LNCaP clone FGC (cell line): ENCODE measurements at regions not wholly inside any gene's neighbourhood (a gene's known extent, or its start where the extent isn't known, plus 50 kb on each side); places are given as distances from the start of the nearest gene placed in this dataset.

ENCODE experiments used
- DNase-seq: peaks from one replicate; pipeline ENCODE4 v3.0.0-alpha.2; 2011; ENCODE audit warnings: low read depth
- H3K4me3 ChIP-seq: 2 replicates; pipeline ENCODE4 v1.5.1; 2011; ENCODE audit warnings: mild to moderate bottlenecking, low read depth, low read length, control low read depth
- CTCF ChIP-seq: IDR thresholded peaks from 2 replicates; pipeline ENCODE4 v1.5.1; 2012; ENCODE audit warnings: mild to moderate bottlenecking; ENCODE audit not compliant: control insufficient read depth, insufficient read depth; ENCODE audit errors: extremely low read depth

DNA sequence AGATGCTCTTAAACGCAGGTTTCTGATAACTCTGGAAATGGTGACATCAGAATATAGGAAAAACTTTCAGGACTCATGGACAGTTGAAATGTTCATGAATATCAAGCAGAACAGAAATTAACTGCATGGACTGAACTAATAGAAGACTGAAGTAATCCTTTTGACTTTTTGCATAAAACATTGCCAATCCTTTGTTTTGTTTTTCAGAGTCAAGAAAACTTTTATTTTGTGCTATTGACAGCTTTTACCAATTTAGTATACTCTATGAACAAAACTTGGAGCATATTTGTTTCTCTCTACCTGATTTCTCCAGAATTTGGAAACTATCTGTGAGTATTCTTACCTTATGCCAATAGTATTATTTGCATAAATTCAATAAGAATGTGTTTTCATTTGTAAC, 61.2 kb upstream of the HMX1 start:
- TF ChIP-seq CTCF = no peak
- no peak overlapping the region for H3K4me3 ChIP-seq
- DNase-seq = no peak

DNA sequence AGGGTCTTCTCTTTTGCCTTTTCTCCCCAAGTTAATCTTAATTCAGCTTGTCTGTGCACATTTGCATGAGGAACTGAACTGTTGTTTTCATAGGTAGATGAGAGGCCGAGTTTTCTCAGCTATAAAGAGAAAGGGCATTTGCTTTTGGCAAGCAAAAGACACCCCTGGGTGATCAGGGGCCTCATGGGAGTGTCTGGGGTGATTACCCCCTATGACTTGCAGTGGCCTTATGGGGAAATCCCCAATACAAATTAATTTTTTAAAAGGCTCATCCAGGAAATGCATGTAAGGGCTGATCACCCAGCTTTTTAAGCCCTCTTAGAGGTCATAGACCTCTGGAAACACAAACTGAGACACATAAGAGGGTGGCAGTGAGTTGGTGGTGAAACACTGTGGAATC, 56.4 kb upstream of the HMX1 start:
- no peak overlapping the region for H3K4me3 ChIP-seq
- DNase-seq = no peak
- no peak for TF ChIP-seq CTCF

GRCh38 chr4:8922481-8922880, 50.8 kb upstream of the HMX1 start:
- DNase-seq = no peak
- H3K4me3 ChIP-seq = no peak overlapping the region
- no peak for TF ChIP-seq CTCF

DNA sequence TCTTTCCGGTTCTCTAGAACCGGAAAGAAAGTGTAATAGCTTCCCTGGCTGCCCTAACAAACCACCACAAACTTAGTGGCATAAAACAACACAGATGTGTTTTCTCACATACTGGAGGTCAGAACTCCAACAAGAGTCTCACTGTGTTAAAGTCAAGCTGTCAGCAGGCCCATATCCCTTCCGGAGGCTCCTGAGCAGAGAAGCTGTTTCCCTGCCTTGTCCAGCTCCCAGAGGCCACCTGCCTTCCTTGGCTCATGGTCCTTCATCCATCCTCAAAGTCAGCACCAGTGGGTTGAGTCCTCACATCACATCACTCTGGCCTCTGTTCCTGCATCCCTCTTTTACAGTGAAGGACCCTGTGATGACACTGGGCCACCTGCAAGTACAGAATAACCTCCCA, 49.8 kb upstream of the HMX1 start:
- H3K4me3 ChIP-seq = no peak overlapping the region
- no peak for TF ChIP-seq CTCF
- DNase-seq = no peak
